Nephron progenitor cell (in vitro differentiated cells): ENCODE measurements at regions not wholly inside any gene's neighbourhood (a gene's known extent, or its start where the extent isn't known, plus 50 kb on each side); places are given as distances from the start of the nearest gene placed in this dataset.

ENCODE experiments used
- DNase-seq: peaks from one replicate; pipeline ENCODE4 v3.0.0; 2021
- H3K27ac Mint-ChIP-seq: 2 replicates; pipeline ENCODE4 v1.8.0; 2021; ENCODE audit warnings: mild to moderate bottlenecking, moderate library complexity, mixed read lengths
- H3K27me3 Mint-ChIP-seq: 2 replicates; pipeline ENCODE4 v1.8.0; 2021; ENCODE audit warnings: mild to moderate bottlenecking, low read depth, mixed read lengths; ENCODE audit not compliant: poor library complexity
- H3K36me3 Mint-ChIP-seq: 2 replicates; pipeline ENCODE4 v1.8.0; 2021; ENCODE audit warnings: low read depth, mixed read lengths
- H3K4me1 Mint-ChIP-seq: 2 replicates; pipeline ENCODE4 v1.8.0; 2021; ENCODE audit warnings: mixed read lengths
- H3K4me3 Mint-ChIP-seq: 2 replicates; pipeline ENCODE4 v1.8.0; 2021; ENCODE audit warnings: mild to moderate bottlenecking, moderate library complexity, mixed read lengths
- H3K9me3 Mint-ChIP-seq: 2 replicates; pipeline ENCODE4 v1.8.0; 2021; ENCODE audit warnings: mild to moderate bottlenecking, moderate library complexity, mixed read lengths
- CTCF ChIP-seq: fragments of 200-600 bp; sonication (generic); IDR thresholded peaks from 2 replicates; pipeline ENCODE4 v1.5.0; 2021; ENCODE audit warnings: antibody characterized with exemption

GRCh38 chr10:15985690-15986089, 125.4 kb upstream of the MINDY3 start:
- no peak overlapping the region for H3K27ac Mint-ChIP-seq
- DNase-seq: peak; percentile 3
- no peak for TF ChIP-seq CTCF

GRCh38 chr10:15990535-15991129, 130.3 kb upstream of the MINDY3 start:
- peaks cover 5% of the 10 kb centered on the region for H3K27me3 Mint-ChIP-seq
- DNase-seq: no peak
- no peak overlapping the region for H3K4me3 Mint-ChIP-seq
- H3K27ac Mint-ChIP-seq: no peak overlapping the region
- peaks cover 10% of the 10 kb centered on the region for H3K9me3 Mint-ChIP-seq
- H3K4me1 Mint-ChIP-seq: peaks cover 11% of the 10 kb centered on the region
- TF ChIP-seq CTCF: no peak
- H3K36me3 Mint-ChIP-seq: no peaks in the 10 kb centered on the region

More at GRCh38 chr10:15985690-15986089, 125.4 kb upstream of the MINDY3 start:
- Mint-ChIP-seq H3K4me1 (peaks cover 15% of the 10 kb centered on the region), H3K27me3 (peaks cover 3% of the 10 kb centered on the region), H3K4me3 (no peak overlapping the region), H3K36me3 (no peaks in the 10 kb centered on the region), H3K9me3 (peaks cover 8% of the 10 kb centered on the region)

- no peaks in the 10 kb centered on the region for H3K27me3 Mint-ChIP-seq
- no peak overlapping the region for H3K4me3 Mint-ChIP-seq
- no peaks in the 10 kb centered on the region for H3K36me3 Mint-ChIP-seq
- TF ChIP-seq CTCF: no peak
- H3K4me1 Mint-ChIP-seq: no peaks in the 10 kb centered on the region
- DNase-seq: no peak
- H3K9me3 Mint-ChIP-seq: peaks cover 18% of the 10 kb centered on the region
- no peak overlapping the region for H3K27ac Mint-ChIP-seq
These were observed 137.0 kb upstream of the MINDY3 start for GRCh38 chr10:15997313-15997712.

GRCh38 chr10:16001581-16001980, 141.3 kb upstream of the MINDY3 start:
- TF ChIP-seq CTCF: no peak
- peaks cover 17% of the 10 kb centered on the region for H3K9me3 Mint-ChIP-seq
- H3K4me3 Mint-ChIP-seq: no peak overlapping the region

GRCh38 chr10:16009785-16010184, 149.5 kb upstream of the MINDY3 start:
- no peak overlapping the region for H3K4me3 Mint-ChIP-seq
- TF ChIP-seq CTCF: no peak

More at GRCh38 chr10:16001581-16001980, 141.3 kb upstream of the MINDY3 start:
- Mint-ChIP-seq H3K4me1 (no peaks in the 10 kb centered on the region), H3K27ac (no peak overlapping the region), H3K27me3 (no peaks in the 10 kb centered on the region), H3K36me3 (no peaks in the 10 kb centered on the region)
- no peak for DNase-seq

GRCh38 chr10:16011548-16011947, 151.2 kb upstream of the MINDY3 start:
- peaks cover 6% of the 10 kb centered on the region for H3K27me3 Mint-ChIP-seq
- no peaks in the 10 kb centered on the region for H3K4me1 Mint-ChIP-seq
- no peak for TF ChIP-seq CTCF
- no peaks in the 10 kb centered on the region for H3K9me3 Mint-ChIP-seq
- H3K27ac Mint-ChIP-seq: no peak overlapping the region
- H3K4me3 Mint-ChIP-seq: no peak overlapping the region
- H3K36me3 Mint-ChIP-seq: no peaks in the 10 kb centered on the region
- no peak for DNase-seq

More at GRCh38 chr10:16009785-16010184, 149.5 kb upstream of the MINDY3 start:
- Mint-ChIP-seq H3K27ac (no peak overlapping the region), H3K36me3 (no peaks in the 10 kb centered on the region), H3K9me3 (peaks cover 5% of the 10 kb centered on the region), H3K4me1 (no peaks in the 10 kb centered on the region), H3K27me3 (peaks cover 6% of the 10 kb centered on the region)
- no peak for DNase-seq
